H9 (cell line): ENCODE measurements at regions not wholly inside any gene's neighbourhood (a gene's known extent, or its start where the extent isn't known, plus 50 kb on each side); places are given as distances from the start of the nearest gene placed in this dataset.

Experiments used
- DNase-seq: peaks from one replicate; pipeline ENCODE4 v3.0.0-alpha.2; 2017
- H2AFZ ChIP-seq: one replicate; pipeline ENCODE4 v1.6.1; 2013; ENCODE audit warnings: mild to moderate bottlenecking, low read length, control low read depth, moderate library complexity
- H2AK5ac ChIP-seq: 2 replicates; pipeline ENCODE4 v1.6.1; 2013; ENCODE audit warnings: low read length, control low read depth, mixed read lengths; ENCODE audit not compliant: insufficient read length
- H2BK120ac ChIP-seq: one replicate; pipeline ENCODE4 v1.6.1; 2013; ENCODE audit warnings: low read depth, mild to moderate bottlenecking, low read length, control low read depth, inconsistent platforms; ENCODE audit not compliant: poor library complexity, severe bottlenecking
- H2BK12ac ChIP-seq: 2 replicates; pipeline ENCODE4 v1.6.1; 2013; ENCODE audit warnings: low read length, control low read depth, mixed read lengths, low read depth; ENCODE audit not compliant: insufficient read length
- H2BK15ac ChIP-seq: 2 replicates; pipeline ENCODE4 v1.6.1; 2013; ENCODE audit warnings: low read depth, low read length, control low read depth
- H2BK20ac ChIP-seq: one replicate; pipeline ENCODE4 v1.6.1; 2013; ENCODE audit warnings: low read depth, mild to moderate bottlenecking, low read length, control low read depth, inconsistent platforms; ENCODE audit not compliant: poor library complexity, severe bottlenecking
- H2BK5ac ChIP-seq: 2 replicates; pipeline ENCODE4 v1.6.1; 2013; ENCODE audit warnings: low read length, control low read depth, mixed read lengths; ENCODE audit not compliant: insufficient read length
- H3K14ac ChIP-seq: 2 replicates; pipeline ENCODE4 v1.6.1; 2013; ENCODE audit warnings: low read length, control low read depth; ENCODE audit not compliant: insufficient read depth
- H3K18ac ChIP-seq: 2 replicates; pipeline ENCODE4 v1.6.1; 2013; ENCODE audit warnings: low read depth, mild to moderate bottlenecking, mixed read lengths, low read length, control low read depth; ENCODE audit not compliant: insufficient read length
- H3K23ac ChIP-seq: 2 replicates; pipeline ENCODE4 v1.6.1; 2013; ENCODE audit warnings: low read length, control low read depth, mixed read lengths, low read depth; ENCODE audit not compliant: insufficient read length
- H3K23me2 ChIP-seq: 2 replicates; pipeline ENCODE4 v1.6.1; 2013; ENCODE audit warnings: low read depth, mild to moderate bottlenecking, mixed read lengths, low read length, control low read depth; ENCODE audit not compliant: insufficient read length, poor library complexity, severe bottlenecking
- H3K27ac ChIP-seq: 2 replicates; pipeline ENCODE4 v1.5.1; 2013; ENCODE audit warnings: low read length, control low read depth, mixed read lengths, low read depth; ENCODE audit not compliant: insufficient read length
- H3K27me3 ChIP-seq: 2 replicates; pipeline ENCODE4 v1.6.1; 2013; ENCODE audit warnings: low read length, control low read depth, inconsistent platforms; ENCODE audit not compliant: insufficient read depth
- H3K4ac ChIP-seq: 2 replicates; pipeline ENCODE4 v1.6.1; 2013; ENCODE audit warnings: low read depth, mild to moderate bottlenecking, control low read depth, inconsistent platforms, low read length, moderate library complexity
- H3K4me1 ChIP-seq: 2 replicates; pipeline ENCODE4 v1.6.1; 2013; ENCODE audit warnings: low read length, control low read depth, inconsistent platforms; ENCODE audit not compliant: insufficient read depth
- H3K4me2 ChIP-seq: 2 replicates; pipeline ENCODE4 v1.6.1; 2013; ENCODE audit warnings: low read length, control low read depth, mixed read lengths; ENCODE audit not compliant: insufficient read length, insufficient read depth
- H3K56ac ChIP-seq: 2 replicates; pipeline ENCODE4 v1.6.1; 2013; ENCODE audit warnings: low read depth, mild to moderate bottlenecking, mixed read lengths, low read length, control low read depth; ENCODE audit not compliant: insufficient read length
- H3K79me1 ChIP-seq: 2 replicates; pipeline ENCODE4 v1.6.1; 2013; ENCODE audit warnings: low read depth, mild to moderate bottlenecking, moderate library complexity, low read length, control low read depth, inconsistent platforms; ENCODE audit not compliant: insufficient read depth, poor library complexity, severe bottlenecking
- H3K79me2 ChIP-seq: 2 replicates; pipeline ENCODE4 v1.6.1; 2013; ENCODE audit warnings: low read length, control low read depth, inconsistent platforms; ENCODE audit not compliant: insufficient read depth
- H3K9ac ChIP-seq: 2 replicates; pipeline ENCODE4 v1.6.1; 2013; ENCODE audit warnings: low read length, control low read depth, mixed read lengths; ENCODE audit not compliant: insufficient read length; ENCODE audit errors: extremely low read depth
- H3K9me3 ChIP-seq: one replicate; pipeline ENCODE4 v1.6.1; 2013; ENCODE audit warnings: low read depth, low read length, inconsistent platforms; ENCODE audit not compliant: control insufficient read depth
- H3T11ph ChIP-seq: one replicate; pipeline ENCODE4 v1.6.1; 2013; ENCODE audit warnings: mild to moderate bottlenecking, low read length, control low read depth, inconsistent platforms
- H4K20me1 ChIP-seq: one replicate; pipeline ENCODE4 v1.6.1; 2013; ENCODE audit not compliant: control insufficient read depth, insufficient read length, insufficient read depth
- H4K5ac ChIP-seq: 2 replicates; pipeline ENCODE4 v1.6.1; 2013; ENCODE audit warnings: low read depth, mild to moderate bottlenecking, mixed read lengths, low read length, control low read depth; ENCODE audit not compliant: insufficient read length
- H4K8ac ChIP-seq: replicated peaks from 2 replicates; pipeline ENCODE4 v1.6.1; 2013; ENCODE audit warnings: low read length, control low read depth, mixed read lengths, low read depth; ENCODE audit not compliant: insufficient read length
- H4K91ac ChIP-seq: 2 replicates; pipeline ENCODE4 v1.6.1; 2013; ENCODE audit warnings: low read depth, mild to moderate bottlenecking, moderate library complexity, mixed read lengths, low read length, control low read depth; ENCODE audit not compliant: insufficient read length
- H3K27ac Mint-ChIP-seq, 3 experiments: 2 replicates in 2 of 3; 3 replicates in 1 of 3; pipeline ENCODE4 v1.8.0; 2020 to 2021; ENCODE audit warnings: mixed read lengths in 3 of 3, mild to moderate bottlenecking in 1 of 3, moderate library complexity in 1 of 3
- H3K27me3 Mint-ChIP-seq: 2 replicates; pipeline ENCODE4 v1.8.0; 2021; ENCODE audit warnings: low read depth, mild to moderate bottlenecking, moderate library complexity, mixed read lengths
- H3K36me3 Mint-ChIP-seq, 3 experiments: 2 replicates in 2 of 3; 3 replicates in 1 of 3; pipeline ENCODE4 v1.8.0; 2020 to 2021; ENCODE audit warnings: low read depth in 3 of 3, mixed read lengths in 3 of 3; ENCODE audit not compliant: insufficient read depth in 1 of 3
- H3K4me1 Mint-ChIP-seq, 2 experiments: 2 replicates each; pipeline ENCODE4 v1.8.0; 2020; ENCODE audit warnings: mixed read lengths in 2 of 2
- H3K4me3 Mint-ChIP-seq, 2 experiments: 2 replicates in 1 of 2; 3 replicates in 1 of 2; pipeline ENCODE4 v1.8.0; 2020 to 2021; ENCODE audit warnings: mild to moderate bottlenecking in 2 of 2, mixed read lengths in 2 of 2, moderate library complexity in 1 of 2
- H3K9me3 Mint-ChIP-seq, 2 experiments: 2 replicates in 1 of 2; 3 replicates in 1 of 2; pipeline ENCODE4 v1.8.0; 2020; ENCODE audit warnings: mild to moderate bottlenecking in 2 of 2, mixed read lengths in 2 of 2, moderate library complexity in 1 of 2
- WGBS: extraction: QIAGEN DNeasy Blood & Tissue Kit; methylation state at CpG from one replicate; pipeline ENCODE4 v1.1.7; 2013; ENCODE audit warnings: missing lambda C conversion rate, low lambda C conversion rate, mixed read lengths; ENCODE audit not compliant: insufficient read length; ENCODE audit errors: extremely low coverage; 5-methylcytosine and 5-hydroxymethylcytosine counted together
- TF ChIP-seq, protein P1 (sequence below): fragments of 200-600 bp; sonication (generic); conservative IDR thresholded peaks from 3 replicates; pipeline ENCODE4 v1.8.0; 2021; ENCODE audit warnings: antibody characterized with exemption, mild to moderate bottlenecking

DNA sequence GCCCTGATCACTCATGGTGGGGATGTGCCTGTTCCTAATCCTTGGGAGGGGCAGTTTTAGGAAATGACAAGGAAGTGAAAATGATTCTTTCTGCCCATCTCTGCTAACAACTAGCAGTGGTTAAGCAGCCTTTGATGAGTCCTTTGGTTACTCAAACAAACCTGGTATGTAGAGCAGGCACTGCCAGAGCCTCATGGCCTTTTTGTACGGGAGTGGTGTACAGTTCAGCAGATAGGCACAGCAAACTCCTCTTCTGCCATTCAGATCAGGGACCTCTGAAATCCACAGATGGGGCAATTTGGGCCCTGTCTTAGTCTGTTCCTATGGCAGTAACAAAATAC lies 66.2 kb downstream of the FZD4 start:
- Mint-ChIP-seq H3K36me3 (no peaks in the 10 kb centered on the region), H3K27me3 (no peaks in the 10 kb centered on the region), H3K4me1 (peaks cover 3 to 6% of the 10 kb centered on the region in 2 experiments; a peak in 3 of 4 replicates), H3K27ac (no peak overlapping the region), H3K4me3 (no peak overlapping the region), H3K9me3 (no peaks in the 10 kb centered on the region)
- TF ChIP-seq, protein P1, sequence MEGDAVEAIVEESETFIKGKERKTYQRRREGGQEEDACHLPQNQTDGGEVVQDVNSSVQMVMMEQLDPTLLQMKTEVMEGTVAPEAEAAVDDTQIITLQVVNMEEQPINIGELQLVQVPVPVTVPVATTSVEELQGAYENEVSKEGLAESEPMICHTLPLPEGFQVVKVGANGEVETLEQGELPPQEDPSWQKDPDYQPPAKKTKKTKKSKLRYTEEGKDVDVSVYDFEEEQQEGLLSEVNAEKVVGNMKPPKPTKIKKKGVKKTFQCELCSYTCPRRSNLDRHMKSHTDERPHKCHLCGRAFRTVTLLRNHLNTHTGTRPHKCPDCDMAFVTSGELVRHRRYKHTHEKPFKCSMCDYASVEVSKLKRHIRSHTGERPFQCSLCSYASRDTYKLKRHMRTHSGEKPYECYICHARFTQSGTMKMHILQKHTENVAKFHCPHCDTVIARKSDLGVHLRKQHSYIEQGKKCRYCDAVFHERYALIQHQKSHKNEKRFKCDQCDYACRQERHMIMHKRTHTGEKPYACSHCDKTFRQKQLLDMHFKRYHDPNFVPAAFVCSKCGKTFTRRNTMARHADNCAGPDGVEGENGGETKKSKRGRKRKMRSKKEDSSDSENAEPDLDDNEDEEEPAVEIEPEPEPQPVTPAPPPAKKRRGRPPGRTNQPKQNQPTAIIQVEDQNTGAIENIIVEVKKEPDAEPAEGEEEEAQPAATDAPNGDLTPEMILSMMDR: no peak
- no peak overlapping the region for H4K5ac ChIP-seq
- no peaks in the 10 kb centered on the region for H3K79me1 ChIP-seq
- H2BK20ac ChIP-seq: no peak overlapping the region
- H3K23ac ChIP-seq: no peak overlapping the region
- H3K4ac ChIP-seq: no peak overlapping the region
- no peak overlapping the region for H3K14ac ChIP-seq
- H3K18ac ChIP-seq: no peak overlapping the region
- H2BK5ac ChIP-seq: no peak overlapping the region
- H3K23me2 ChIP-seq: no peaks in the 10 kb centered on the region
- H2BK12ac ChIP-seq: no peak overlapping the region
- H3K56ac ChIP-seq: no peak overlapping the region
- no peaks in the 10 kb centered on the region for H3K79me2 ChIP-seq
- H3T11ph ChIP-seq: no peak overlapping the region
- no peak overlapping the region for H4K91ac ChIP-seq
- H2BK120ac ChIP-seq: no peak overlapping the region
- no peak overlapping the region for H2AK5ac ChIP-seq
- no peaks in the 10 kb centered on the region for H3K9me3 ChIP-seq
- H3K4me1 ChIP-seq: no peaks in the 10 kb centered on the region
- no peak overlapping the region for H2AFZ ChIP-seq
- H3K9ac ChIP-seq: no peak overlapping the region
- H3K4me2 ChIP-seq: no peak overlapping the region
- H4K8ac ChIP-seq: no peak overlapping the region
- no peaks in the 10 kb centered on the region for H4K20me1 ChIP-seq
- no peak overlapping the region for H2BK15ac ChIP-seq
- no peaks in the 10 kb centered on the region for H3K27me3 ChIP-seq
- H3K27ac ChIP-seq: no peak overlapping the region
- WGBS: no CpG with 5 or more reads among the region's 1 CpG
- no peak for DNase-seq
